T-helper 17 cell (primary cell): ENCODE measurements at regions not wholly inside any gene's neighbourhood (a gene's known extent, or its start where the extent isn't known, plus 50 kb on each side); places are given as distances from the start of the nearest gene placed in this dataset.

ENCODE experiments used
- ATAC-seq: fragments of 150-1000 bp; cut with Tn5 transposase; 2 replicates; pipeline ENCODE4 v1.10.0; 2021; ENCODE audit warnings: mild to moderate bottlenecking, moderate library complexity
- DNase-seq, 3 donors: peaks; one replicate each; pipeline versions ENCODE4 v3.0.0 to v3.0.0-alpha.2; 2020 to 2021
- H3K9me3 ChIP-seq: one replicate; pipeline ENCODE4 v1.7.0; 2013; ENCODE audit warnings: low read length, mild to moderate bottlenecking; ENCODE audit not compliant: control insufficient read depth, poor library complexity, severe bottlenecking
- H3K27ac Mint-ChIP-seq: one replicate; pipeline ENCODE4 v1.8.0; 2022; ENCODE audit warnings: mild to moderate bottlenecking, moderate library complexity, mixed read lengths
- H3K27me3 Mint-ChIP-seq: one replicate; pipeline ENCODE4 v1.8.0; 2022; ENCODE audit warnings: mixed read lengths
- H3K36me3 Mint-ChIP-seq: one replicate; pipeline ENCODE4 v1.8.0; 2022; ENCODE audit warnings: low read depth, mixed read lengths
- H3K4me1 Mint-ChIP-seq: one replicate; pipeline ENCODE4 v1.8.0; 2022; ENCODE audit warnings: mild to moderate bottlenecking, mixed read lengths
- H3K4me3 Mint-ChIP-seq: one replicate; pipeline ENCODE4 v1.8.0; 2022; ENCODE audit warnings: mild to moderate bottlenecking, moderate library complexity, mixed read lengths

DNA sequence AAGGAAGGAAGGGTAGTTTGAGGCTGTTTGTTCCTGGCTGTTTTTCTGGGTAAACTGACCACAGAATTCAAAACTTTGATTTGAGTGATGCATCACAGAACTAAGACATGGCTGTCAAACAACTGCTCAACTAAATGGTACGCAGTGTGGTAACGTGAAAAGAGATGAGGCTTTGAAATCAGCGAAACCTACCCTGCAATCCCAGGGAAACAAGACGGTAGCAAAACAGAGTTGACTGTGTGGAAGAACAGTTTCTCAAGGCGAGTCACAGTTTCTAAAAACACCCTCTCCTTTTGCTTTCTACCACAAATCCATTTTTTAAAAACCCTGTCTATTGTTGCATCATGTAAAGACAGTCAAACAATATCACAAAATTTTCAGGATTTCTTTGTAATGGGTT, 156.0 kb upstream of the MAF start:
- Mint-ChIP-seq H3K4me3 (no peak overlapping the region), H3K27ac (no peak overlapping the region), H3K27me3 (peaks cover 13% of the 10 kb centered on the region), H3K36me3 (peaks cover 2% of the 10 kb centered on the region), H3K4me1 (peaks cover 25% of the 10 kb centered on the region)
- ATAC-seq: no peak
- DNase-seq: no peak
- no peaks in the 10 kb centered on the region for H3K9me3 ChIP-seq

GRCh38 chr16:79754501-79754900, 154.0 kb upstream of the MAF start:
- H3K27ac Mint-ChIP-seq: no peak overlapping the region
- H3K36me3 Mint-ChIP-seq: peaks cover 2% of the 10 kb centered on the region
- peaks cover 25% of the 10 kb centered on the region for H3K4me1 Mint-ChIP-seq
- H3K4me3 Mint-ChIP-seq: peak overlapping the region; percentile 16
- H3K9me3 ChIP-seq: no peaks in the 10 kb centered on the region
- H3K27me3 Mint-ChIP-seq: peaks cover 6% of the 10 kb centered on the region
- DNase-seq: no peak
- no peak for ATAC-seq

DNA sequence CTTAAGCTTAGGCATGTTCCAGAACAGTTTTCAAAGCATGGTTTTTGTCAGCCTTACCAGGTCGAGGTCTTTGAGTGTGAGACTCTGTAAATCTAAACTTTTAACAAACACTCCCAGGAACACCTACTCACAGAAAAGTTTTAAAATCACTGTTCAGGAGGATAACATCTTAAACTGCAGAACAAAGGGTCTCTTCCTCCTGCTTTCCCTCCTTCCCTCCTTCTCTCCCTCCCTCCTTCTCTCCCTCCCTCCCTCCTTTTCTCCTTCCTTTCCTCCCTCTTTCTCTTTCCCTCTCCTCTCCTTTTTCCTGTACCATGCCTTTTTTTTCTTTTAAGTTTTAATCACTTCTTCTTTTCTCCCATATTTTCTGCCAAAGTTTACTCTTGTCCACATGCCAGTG, 153.5 kb upstream of the MAF start:
- no peaks in the 10 kb centered on the region for H3K9me3 ChIP-seq
- no peak overlapping the region for H3K27ac Mint-ChIP-seq
- no peak overlapping the region for H3K4me3 Mint-ChIP-seq
- H3K4me1 Mint-ChIP-seq: peaks cover 25% of the 10 kb centered on the region
- ATAC-seq (no peak), DNase-seq (no peak)
- peaks cover 2% of the 10 kb centered on the region for H3K36me3 Mint-ChIP-seq
- H3K27me3 Mint-ChIP-seq: peaks cover 2% of the 10 kb centered on the region

DNA sequence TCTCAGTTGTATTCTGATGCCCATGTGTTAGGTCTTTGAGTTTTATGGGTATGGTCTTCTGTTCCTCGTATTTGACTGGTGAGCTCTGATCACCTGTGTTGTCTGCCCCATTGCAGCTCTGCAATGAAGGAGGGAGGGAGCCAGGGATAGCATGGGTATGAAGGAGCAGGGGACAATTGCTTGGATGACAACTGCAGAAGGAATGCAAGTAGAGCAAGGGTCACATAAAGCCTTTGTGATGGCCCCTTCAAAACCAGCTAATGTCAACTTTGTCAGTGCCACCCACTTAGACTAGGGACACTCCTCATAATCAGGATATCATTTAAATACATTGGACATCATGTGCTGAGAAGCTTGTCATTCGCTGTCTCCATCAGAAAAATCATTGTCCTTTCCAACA, 152.7 kb upstream of the MAF start:
- no peaks in the 10 kb centered on the region for H3K27me3 Mint-ChIP-seq
- H3K36me3 Mint-ChIP-seq: peaks cover 2% of the 10 kb centered on the region
- H3K9me3 ChIP-seq: no peaks in the 10 kb centered on the region
- no peak overlapping the region for H3K4me3 Mint-ChIP-seq
- H3K4me1 Mint-ChIP-seq: peaks cover 23% of the 10 kb centered on the region
- no peak overlapping the region for H3K27ac Mint-ChIP-seq
- ATAC-seq (no peak), DNase-seq (no peak)

- Mint-ChIP-seq H3K4me3 (no peak overlapping the region), H3K36me3 (peaks cover 2% of the 10 kb centered on the region), H3K27me3 (no peaks in the 10 kb centered on the region), H3K27ac (no peak overlapping the region), H3K4me1 (peaks cover 26% of the 10 kb centered on the region)
- ATAC-seq (no peak), DNase-seq (no peak)
- H3K9me3 ChIP-seq: no peaks in the 10 kb centered on the region
Observed at GRCh38 chr16:79752396-79752795, 151.9 kb upstream of the MAF start.

GRCh38 chr16:79751471-79752184, 151.1 kb upstream of the MAF start:
- H3K4me3 Mint-ChIP-seq: no peak overlapping the region
- H3K27ac Mint-ChIP-seq: no peak overlapping the region
- H3K27me3 Mint-ChIP-seq: no peaks in the 10 kb centered on the region
- no peaks in the 10 kb centered on the region for H3K9me3 ChIP-seq
- ATAC-seq (no peak), DNase-seq (no peak)
- H3K4me1 Mint-ChIP-seq: peaks cover 22% of the 10 kb centered on the region
- no peaks in the 10 kb centered on the region for H3K36me3 Mint-ChIP-seq

GRCh38 chr16:79750311-79750710, 149.8 kb upstream of the MAF start:
- no peak overlapping the region for H3K4me3 Mint-ChIP-seq
- no peaks in the 10 kb centered on the region for H3K27me3 Mint-ChIP-seq

GRCh38 chr16:79748629-79749028, 148.1 kb upstream of the MAF start:
- Mint-ChIP-seq H3K27ac (no peak overlapping the region), H3K36me3 (no peaks in the 10 kb centered on the region), H3K27me3 (no peaks in the 10 kb centered on the region), H3K4me3 (no peak overlapping the region), H3K4me1 (peaks cover 5% of the 10 kb centered on the region)
- H3K9me3 ChIP-seq: no peaks in the 10 kb centered on the region
- DNase-seq (no peak), ATAC-seq (no peak)

More at GRCh38 chr16:79750311-79750710, 149.8 kb upstream of the MAF start:
- peaks cover 22% of the 10 kb centered on the region for H3K4me1 Mint-ChIP-seq
- ATAC-seq (no peak), DNase-seq (no peak)
- H3K9me3 ChIP-seq: no peaks in the 10 kb centered on the region
- H3K27ac Mint-ChIP-seq: no peak overlapping the region
- H3K36me3 Mint-ChIP-seq: no peaks in the 10 kb centered on the region

DNA sequence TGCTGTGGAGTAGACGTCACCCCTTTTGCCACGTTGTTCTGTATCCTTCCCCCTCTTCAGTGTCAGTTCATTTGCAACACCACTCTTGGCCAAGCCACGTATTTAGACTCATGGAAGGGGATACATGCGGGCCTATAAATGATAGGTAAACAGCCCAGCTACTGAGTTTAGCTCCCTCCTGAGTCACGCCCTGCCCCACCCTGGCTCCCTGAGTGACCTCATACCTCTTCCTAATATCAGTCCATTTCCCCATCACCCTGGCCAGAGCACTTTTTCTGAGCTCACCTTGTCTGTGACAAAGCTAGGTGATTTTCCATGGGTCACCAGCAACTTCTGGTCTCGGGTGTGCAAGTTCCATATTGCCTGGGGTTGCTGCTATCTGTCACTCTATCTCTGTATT, 147.2 kb upstream of the MAF start:
- Mint-ChIP-seq H3K4me1 (peaks cover 5% of the 10 kb centered on the region), H3K36me3 (no peaks in the 10 kb centered on the region), H3K4me3 (no peak overlapping the region), H3K27ac (peak overlapping the region; percentile 24), H3K27me3 (no peaks in the 10 kb centered on the region)
- ATAC-seq (no peak), DNase-seq (no peak)
- H3K9me3 ChIP-seq: no peaks in the 10 kb centered on the region

GRCh38 chr16:79740252-79740651, 139.7 kb upstream of the MAF start:
- no peaks in the 10 kb centered on the region for H3K4me1 Mint-ChIP-seq
- no peaks in the 10 kb centered on the region for H3K9me3 ChIP-seq
- H3K4me3 Mint-ChIP-seq: no peak overlapping the region
- no peak overlapping the region for H3K27ac Mint-ChIP-seq
- DNase-seq (no peak), ATAC-seq (no peak)
- no peaks in the 10 kb centered on the region for H3K36me3 Mint-ChIP-seq
- H3K27me3 Mint-ChIP-seq: peaks cover 5% of the 10 kb centered on the region

- no peaks in the 10 kb centered on the region for H3K36me3 Mint-ChIP-seq
- DNase-seq: no peak
- H3K27me3 Mint-ChIP-seq: peaks cover 5% of the 10 kb centered on the region
- no peak for ATAC-seq
- H3K4me1 Mint-ChIP-seq: no peaks in the 10 kb centered on the region
- no peak overlapping the region for H3K4me3 Mint-ChIP-seq
- no peaks in the 10 kb centered on the region for H3K9me3 ChIP-seq
- no peak overlapping the region for H3K27ac Mint-ChIP-seq
Observed at GRCh38 chr16:79735271-79735670, 134.7 kb upstream of the MAF start.

GRCh38 chr16:79734721-79735120, 134.2 kb upstream of the MAF start:
- no peaks in the 10 kb centered on the region for H3K9me3 ChIP-seq
- DNase-seq (no peak), ATAC-seq (no peak)
- no peaks in the 10 kb centered on the region for H3K4me1 Mint-ChIP-seq
- H3K4me3 Mint-ChIP-seq: no peak overlapping the region
- H3K27me3 Mint-ChIP-seq: peaks cover 5% of the 10 kb centered on the region
- H3K36me3 Mint-ChIP-seq: no peaks in the 10 kb centered on the region
- H3K27ac Mint-ChIP-seq: no peak overlapping the region

DNA sequence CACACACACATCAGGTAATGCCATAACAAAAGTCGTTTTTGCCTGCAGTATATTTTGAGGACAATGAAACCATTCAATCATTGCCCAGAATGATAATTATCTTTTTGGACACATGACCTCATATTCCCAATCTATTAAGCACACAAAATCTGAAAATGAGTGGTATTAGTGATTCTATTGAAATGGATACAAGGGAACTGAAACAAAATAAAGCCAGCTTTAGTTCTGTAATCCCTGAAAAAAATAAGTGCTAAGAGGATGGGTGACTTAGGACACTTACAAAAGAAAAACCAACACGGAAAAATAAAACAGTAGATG, 128.3 kb upstream of the MAF start:
- no peaks in the 10 kb centered on the region for H3K9me3 ChIP-seq
- Mint-ChIP-seq H3K4me3 (no peak overlapping the region), H3K4me1 (no peaks in the 10 kb centered on the region), H3K27me3 (no peaks in the 10 kb centered on the region), H3K36me3 (no peaks in the 10 kb centered on the region), H3K27ac (no peak overlapping the region)
- ATAC-seq: no peak
- no peak for DNase-seq

- DNase-seq (no peak), ATAC-seq (no peak)
- no peaks in the 10 kb centered on the region for H3K4me1 Mint-ChIP-seq
- no peak overlapping the region for H3K4me3 Mint-ChIP-seq
- H3K9me3 ChIP-seq: no peaks in the 10 kb centered on the region
- H3K27ac Mint-ChIP-seq: no peak overlapping the region
- H3K36me3 Mint-ChIP-seq: no peaks in the 10 kb centered on the region
- H3K27me3 Mint-ChIP-seq: no peaks in the 10 kb centered on the region
Observed at GRCh38 chr16:79728048-79728922, 127.7 kb upstream of the MAF start.
